ENCODE measurements at regions not wholly inside any gene's neighbourhood (a gene's known extent, or its start where the extent isn't known, plus 50 kb on each side); places are given as distances from the start of the nearest gene placed in this dataset.

DNA sequence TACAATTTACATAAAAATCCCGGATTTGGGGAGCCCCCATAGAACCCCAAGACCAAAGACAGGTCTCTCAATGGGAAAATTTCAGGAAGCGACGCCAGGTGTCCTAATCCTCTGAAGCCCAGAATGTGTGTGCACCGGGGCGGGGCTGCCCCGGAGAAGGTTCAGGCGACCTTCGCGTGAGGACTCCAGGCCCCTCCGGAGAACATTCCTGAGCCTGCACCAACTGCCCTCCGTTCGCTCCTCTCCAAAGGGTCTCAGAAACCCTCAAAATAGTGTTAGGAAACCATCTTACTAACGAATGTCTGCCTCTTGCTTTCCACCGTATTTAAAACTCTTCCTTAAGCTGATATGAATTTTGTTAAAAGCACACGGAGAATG lies 78.5 kb upstream of the INSIG1 start:
- TF ChIP-seq, protein P1, sequence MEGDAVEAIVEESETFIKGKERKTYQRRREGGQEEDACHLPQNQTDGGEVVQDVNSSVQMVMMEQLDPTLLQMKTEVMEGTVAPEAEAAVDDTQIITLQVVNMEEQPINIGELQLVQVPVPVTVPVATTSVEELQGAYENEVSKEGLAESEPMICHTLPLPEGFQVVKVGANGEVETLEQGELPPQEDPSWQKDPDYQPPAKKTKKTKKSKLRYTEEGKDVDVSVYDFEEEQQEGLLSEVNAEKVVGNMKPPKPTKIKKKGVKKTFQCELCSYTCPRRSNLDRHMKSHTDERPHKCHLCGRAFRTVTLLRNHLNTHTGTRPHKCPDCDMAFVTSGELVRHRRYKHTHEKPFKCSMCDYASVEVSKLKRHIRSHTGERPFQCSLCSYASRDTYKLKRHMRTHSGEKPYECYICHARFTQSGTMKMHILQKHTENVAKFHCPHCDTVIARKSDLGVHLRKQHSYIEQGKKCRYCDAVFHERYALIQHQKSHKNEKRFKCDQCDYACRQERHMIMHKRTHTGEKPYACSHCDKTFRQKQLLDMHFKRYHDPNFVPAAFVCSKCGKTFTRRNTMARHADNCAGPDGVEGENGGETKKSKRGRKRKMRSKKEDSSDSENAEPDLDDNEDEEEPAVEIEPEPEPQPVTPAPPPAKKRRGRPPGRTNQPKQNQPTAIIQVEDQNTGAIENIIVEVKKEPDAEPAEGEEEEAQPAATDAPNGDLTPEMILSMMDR (IDR thresholded peaks at IDR 0.05; ENCODE audit: insufficient read depth, low read length): no peak
- no peak for TF ChIP-seq REST (IDR thresholded peaks at IDR 0.05; ENCODE audit: insufficient replicate concordance, low read depth)
- no peak for TF ChIP-seq POLR2AphosphoS5 (IDR thresholded peaks at IDR 0.05; ENCODE audit: low read depth)
- TF ChIP-seq GABPA (IDR thresholded peaks at IDR 0.05; ENCODE audit: low read depth): no peak
- TF ChIP-seq SPI1 (IDR thresholded peaks at IDR 0.05; ENCODE audit: borderline replicate concordance, low read depth): no peak

Measured in HL-60 (cell line).